Lung (tissue), 11 donors: ENCODE measurements at regions not wholly inside any gene's neighbourhood (a gene's known extent, or its start where the extent isn't known, plus 50 kb on each side); places are given as distances from the start of the nearest gene placed in this dataset.

ENCODE experiments used
- ATAC-seq: fragments of 200-7000 bp; cut with Tn5 transposase; one replicate; pipeline ENCODE4 v1.9.1; 2020; ENCODE audit warnings: moderate number of reproducible peaks; ENCODE audit not compliant: insufficient read depth, low FRiP score
- DNase-seq, 3 donors: peaks; one replicate each; pipeline ENCODE4 v3.0.0-alpha.2; 2013 to 2017
- H3K27ac ChIP-seq, 2 donors: one replicate each; pipeline ENCODE4 v1.5.1; 2013; ENCODE audit warnings: mild to moderate bottlenecking in 2 of 2, moderate library complexity in 2 of 2, control low read depth in 1 of 2, inconsistent platforms in 1 of 2, low read depth in 1 of 2, low read length in 1 of 2
- H3K27me3 ChIP-seq, 3 donors: one replicate each; pipeline ENCODE4 v1.5.1; 2013; ENCODE audit warnings: low read length in 2 of 3; ENCODE audit not compliant: control insufficient read depth in 3 of 3, insufficient read depth in 3 of 3
- H3K36me3 ChIP-seq, 4 donors: one replicate each; pipeline ENCODE4 v1.5.1; 2013; ENCODE audit warnings: low read length in 4 of 4, mild to moderate bottlenecking in 1 of 4, moderate library complexity in 1 of 4; ENCODE audit not compliant: control insufficient read depth in 4 of 4, insufficient read depth in 4 of 4
- H3K4me1 ChIP-seq, 5 donors: one replicate each; pipeline ENCODE4 v1.5.1; 2013; ENCODE audit warnings: low read length in 5 of 5, mild to moderate bottlenecking in 2 of 5, moderate library complexity in 1 of 5; ENCODE audit not compliant: control insufficient read depth in 5 of 5, insufficient read depth in 5 of 5
- H3K4me3 ChIP-seq: one replicate; pipeline ENCODE4 v1.5.1; 2013; ENCODE audit warnings: mild to moderate bottlenecking, control low read depth, moderate library complexity
- H3K9ac ChIP-seq, 2 donors: one replicate each; pipeline ENCODE4 v1.5.1; 2013; ENCODE audit warnings: low read length in 2 of 2, control low read depth in 1 of 2; ENCODE audit not compliant: insufficient read depth in 1 of 2
- H3K9me3 ChIP-seq, 4 donors: one replicate each; pipeline ENCODE4 v1.5.1; 2013; ENCODE audit warnings: low read length in 3 of 4, mild to moderate bottlenecking in 1 of 4, moderate library complexity in 1 of 4; ENCODE audit not compliant: control insufficient read depth in 4 of 4, insufficient read depth in 3 of 4
- WGBS, 2 donors: extraction: QIAGEN DNeasy Blood & Tissue Kit; methylation state at CpG; one replicate each; pipeline ENCODE4 v1.1.7; 2013; 5-methylcytosine and 5-hydroxymethylcytosine counted together
- TF ChIP-seq, protein P1 (sequence below): IDR thresholded peaks from 2 replicates; pipeline ENCODE4 v1.5.1; 2012; ENCODE audit warnings: mild to moderate bottlenecking; ENCODE audit errors: control extremely low read depth, extremely low read depth
- donor health status: control.
- donor health status: control.
- donor health status: Bipolar disorder and iron deficiency.
- donor health status: healthy.
- donor health status: DM: yes; HTN: yes; CAD: no.

DNA sequence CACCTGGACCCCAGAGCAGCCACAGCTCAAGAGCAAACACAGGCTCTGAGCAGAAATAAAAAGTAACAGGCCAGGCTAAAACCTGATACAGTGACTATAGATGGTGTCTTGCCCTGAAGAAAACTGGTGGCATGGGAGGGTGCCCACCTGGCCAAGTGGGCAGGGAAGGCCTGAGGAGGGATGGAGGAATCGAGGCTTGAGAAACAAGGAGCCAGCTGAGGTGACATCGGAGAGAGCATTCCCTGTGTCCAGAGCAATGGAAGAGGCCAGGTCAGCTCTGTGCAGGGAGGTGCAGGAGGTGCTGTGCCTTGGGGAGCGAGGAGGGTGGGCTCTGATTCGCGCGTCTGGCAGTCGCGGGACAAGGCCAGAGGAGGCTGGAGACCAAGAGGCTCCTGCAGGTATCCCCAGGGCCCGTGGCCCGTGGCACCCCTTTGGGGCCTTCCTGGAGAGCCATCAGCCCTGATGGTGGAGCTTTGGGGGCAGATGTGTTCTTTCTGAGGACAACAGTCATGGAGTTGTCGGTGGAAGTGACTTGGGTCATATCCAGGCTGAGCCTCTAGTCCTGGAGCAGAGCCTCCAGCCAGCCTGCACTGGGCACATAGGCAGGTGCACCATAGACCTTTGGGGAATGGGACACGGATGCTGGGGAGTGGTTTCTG, 56.1 kb downstream of the PLXNA1 start:
- no peak for ATAC-seq
- H3K36me3 ChIP-seq, result peaks cover 0 to 5% (median 3%) of the 10 kb centered on the region in 4 donors
- peaks cover 0 to 8% (median 2%) of the 10 kb centered on the region in 5 donors for H3K4me1 ChIP-seq
- H3K9ac ChIP-seq, result no peak overlapping the region
- H3K4me3 ChIP-seq, result no peak overlapping the region
- 85 to 91% methylated on average over 12 of the region's 12 CpGs for WGBS, 2 donors
- no peaks in the 10 kb centered on the region for H3K9me3 ChIP-seq
- H3K27me3 ChIP-seq, result no peaks in the 10 kb centered on the region
- TF ChIP-seq, protein P1, sequence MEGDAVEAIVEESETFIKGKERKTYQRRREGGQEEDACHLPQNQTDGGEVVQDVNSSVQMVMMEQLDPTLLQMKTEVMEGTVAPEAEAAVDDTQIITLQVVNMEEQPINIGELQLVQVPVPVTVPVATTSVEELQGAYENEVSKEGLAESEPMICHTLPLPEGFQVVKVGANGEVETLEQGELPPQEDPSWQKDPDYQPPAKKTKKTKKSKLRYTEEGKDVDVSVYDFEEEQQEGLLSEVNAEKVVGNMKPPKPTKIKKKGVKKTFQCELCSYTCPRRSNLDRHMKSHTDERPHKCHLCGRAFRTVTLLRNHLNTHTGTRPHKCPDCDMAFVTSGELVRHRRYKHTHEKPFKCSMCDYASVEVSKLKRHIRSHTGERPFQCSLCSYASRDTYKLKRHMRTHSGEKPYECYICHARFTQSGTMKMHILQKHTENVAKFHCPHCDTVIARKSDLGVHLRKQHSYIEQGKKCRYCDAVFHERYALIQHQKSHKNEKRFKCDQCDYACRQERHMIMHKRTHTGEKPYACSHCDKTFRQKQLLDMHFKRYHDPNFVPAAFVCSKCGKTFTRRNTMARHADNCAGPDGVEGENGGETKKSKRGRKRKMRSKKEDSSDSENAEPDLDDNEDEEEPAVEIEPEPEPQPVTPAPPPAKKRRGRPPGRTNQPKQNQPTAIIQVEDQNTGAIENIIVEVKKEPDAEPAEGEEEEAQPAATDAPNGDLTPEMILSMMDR, result no peak
- no peak overlapping the region for H3K27ac ChIP-seq
- DNase-seq, result no peak

DNA sequence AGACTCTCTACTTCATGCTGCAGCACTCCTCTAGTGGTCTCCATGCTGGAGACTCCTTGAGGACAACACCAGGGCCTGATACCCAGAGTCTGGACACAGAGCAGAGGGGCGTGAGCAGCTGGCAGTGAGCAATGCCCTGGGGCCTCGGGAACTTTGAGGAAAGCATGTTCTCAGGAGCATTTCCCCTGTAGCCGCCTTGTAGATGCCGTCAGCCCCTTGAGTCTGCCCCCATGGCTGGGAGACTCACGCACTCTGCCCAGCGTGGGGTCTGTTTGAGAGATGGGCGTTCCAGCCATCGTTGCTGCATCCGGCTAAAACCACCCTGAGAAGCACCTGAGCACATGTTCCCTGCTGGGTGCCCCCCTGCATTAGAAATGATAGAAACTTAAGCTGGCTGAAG, 56.8 kb downstream of the PLXNA1 start:
- no peaks in the 10 kb centered on the region for H3K9me3 ChIP-seq
- 86 to 90% methylated on average over 9 of the region's 9 CpGs for WGBS, 2 donors
- no peak overlapping the region for H3K9ac ChIP-seq
- TF ChIP-seq, protein P1, result no peak
- no peak for ATAC-seq
- peaks cover 0 to 5% (median 0%) of the 10 kb centered on the region in 4 donors for H3K36me3 ChIP-seq
- no peak overlapping the region for H3K4me3 ChIP-seq
- no peak for DNase-seq
- H3K27me3 ChIP-seq, result no peaks in the 10 kb centered on the region
- H3K4me1 ChIP-seq, result peaks cover 0 to 8% (median 4%) of the 10 kb centered on the region in 5 donors
- no peak overlapping the region for H3K27ac ChIP-seq

DNA sequence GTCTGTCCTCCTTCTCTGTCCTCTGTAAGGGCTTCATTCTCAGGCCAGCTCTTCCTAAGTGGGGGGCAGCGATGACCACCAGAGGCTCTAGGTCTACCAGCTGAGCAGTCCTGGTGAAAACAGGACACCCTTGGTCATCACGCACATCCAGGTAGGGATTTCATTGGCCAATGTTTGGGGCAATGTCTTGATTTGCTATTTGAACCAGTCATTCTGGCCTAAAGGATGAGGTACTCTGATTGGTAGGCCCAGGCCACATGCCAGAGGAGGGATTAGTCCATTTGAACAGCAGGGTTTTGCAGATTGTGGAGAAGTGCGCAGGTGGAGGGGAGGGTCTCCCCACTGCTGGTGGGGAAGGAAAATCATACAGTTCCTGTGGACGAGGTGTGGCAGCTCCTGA, 57.3 kb downstream of the PLXNA1 start:
- no peak overlapping the region for H3K4me3 ChIP-seq
- TF ChIP-seq, protein P1, result no peak
- peaks cover 0 to 8% (median 4%) of the 10 kb centered on the region in 5 donors for H3K4me1 ChIP-seq
- H3K27me3 ChIP-seq, result no peaks in the 10 kb centered on the region
- ATAC-seq (no peak), DNase-seq (no peak)
- no peaks in the 10 kb centered on the region for H3K9me3 ChIP-seq
- no peak overlapping the region for H3K27ac ChIP-seq
- no peak overlapping the region for H3K9ac ChIP-seq
- WGBS, 2 donors, result 71 to 77% methylated on average over 4 of the region's 4 CpGs
- H3K36me3 ChIP-seq, result peaks cover 0 to 5% (median 0%) of the 10 kb centered on the region in 4 donors
